Astrocyte (in vitro differentiated cells and primary cell): ENCODE measurements at regions not wholly inside any gene's neighbourhood (a gene's known extent, or its start where the extent isn't known, plus 50 kb on each side); places are given as distances from the start of the nearest gene placed in this dataset.

Source experiments
- EZH2 ChIP-seq: IDR thresholded peaks from 2 replicates; pipeline ENCODE4 v1.6.1; 2012; ENCODE audit warnings: mild to moderate bottlenecking, low read length, inconsistent platforms; ENCODE audit not compliant: insufficient read depth
- TF ChIP-seq, protein P1 (sequence below): IDR thresholded peaks from 2 replicates; pipeline ENCODE4 v1.5.1; 2011; ENCODE audit warnings: low read depth, mild to moderate bottlenecking, inconsistent platforms, low read length, moderate library complexity; ENCODE audit not compliant: insufficient read depth

DNA sequence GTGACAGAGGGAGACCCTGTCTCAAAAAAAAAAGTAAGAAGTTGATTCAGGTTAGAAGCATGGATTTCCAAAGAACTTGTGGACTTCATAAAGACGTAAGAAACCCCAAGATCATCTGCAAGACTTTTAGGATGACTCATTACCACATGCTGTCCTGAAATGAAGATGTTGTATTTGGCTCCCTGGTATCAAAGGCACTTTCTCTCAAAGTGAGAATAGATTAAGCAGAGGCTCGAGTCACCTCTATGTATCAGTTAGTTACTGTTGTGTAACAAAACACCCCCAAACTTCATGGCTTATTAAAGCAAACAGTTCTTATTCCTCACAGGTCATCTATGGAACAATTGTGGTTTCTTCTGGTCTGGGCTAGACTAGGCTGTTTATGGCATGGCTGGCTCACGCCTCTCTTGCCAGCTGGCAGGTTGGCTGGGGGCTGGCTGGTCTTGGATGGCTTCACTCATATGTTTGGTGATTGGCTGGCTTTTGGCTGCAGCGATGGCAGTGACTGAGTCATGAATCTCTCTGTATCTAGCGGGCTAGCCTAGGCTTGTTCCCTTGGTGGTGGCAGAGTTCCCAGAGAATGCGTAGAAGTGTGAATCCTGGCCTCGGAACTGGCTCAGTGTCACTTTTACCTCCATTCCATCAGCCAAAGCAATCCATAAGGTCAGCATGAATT is 60.4 kb upstream of the MSI2 start:
- TF ChIP-seq, protein P1, sequence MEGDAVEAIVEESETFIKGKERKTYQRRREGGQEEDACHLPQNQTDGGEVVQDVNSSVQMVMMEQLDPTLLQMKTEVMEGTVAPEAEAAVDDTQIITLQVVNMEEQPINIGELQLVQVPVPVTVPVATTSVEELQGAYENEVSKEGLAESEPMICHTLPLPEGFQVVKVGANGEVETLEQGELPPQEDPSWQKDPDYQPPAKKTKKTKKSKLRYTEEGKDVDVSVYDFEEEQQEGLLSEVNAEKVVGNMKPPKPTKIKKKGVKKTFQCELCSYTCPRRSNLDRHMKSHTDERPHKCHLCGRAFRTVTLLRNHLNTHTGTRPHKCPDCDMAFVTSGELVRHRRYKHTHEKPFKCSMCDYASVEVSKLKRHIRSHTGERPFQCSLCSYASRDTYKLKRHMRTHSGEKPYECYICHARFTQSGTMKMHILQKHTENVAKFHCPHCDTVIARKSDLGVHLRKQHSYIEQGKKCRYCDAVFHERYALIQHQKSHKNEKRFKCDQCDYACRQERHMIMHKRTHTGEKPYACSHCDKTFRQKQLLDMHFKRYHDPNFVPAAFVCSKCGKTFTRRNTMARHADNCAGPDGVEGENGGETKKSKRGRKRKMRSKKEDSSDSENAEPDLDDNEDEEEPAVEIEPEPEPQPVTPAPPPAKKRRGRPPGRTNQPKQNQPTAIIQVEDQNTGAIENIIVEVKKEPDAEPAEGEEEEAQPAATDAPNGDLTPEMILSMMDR, result no peak
- no peak for TF ChIP-seq EZH2
